SH-SY5Y (cell line): ENCODE measurements at regions not wholly inside any gene's neighbourhood (a gene's known extent, or its start where the extent isn't known, plus 50 kb on each side); places are given as distances from the start of the nearest gene placed in this dataset.

Experiments used
- GATA2 ChIP-seq: IDR thresholded peaks from 2 replicates; pipeline ENCODE4 v1.6.1; 2011; ENCODE audit warnings: mild to moderate bottlenecking, low read depth, low read length
- GATA3 ChIP-seq: IDR thresholded peaks from 2 replicates; pipeline ENCODE4 v1.6.1; 2011; ENCODE audit warnings: low read depth, mild to moderate bottlenecking, low read length, moderate library complexity

DNA sequence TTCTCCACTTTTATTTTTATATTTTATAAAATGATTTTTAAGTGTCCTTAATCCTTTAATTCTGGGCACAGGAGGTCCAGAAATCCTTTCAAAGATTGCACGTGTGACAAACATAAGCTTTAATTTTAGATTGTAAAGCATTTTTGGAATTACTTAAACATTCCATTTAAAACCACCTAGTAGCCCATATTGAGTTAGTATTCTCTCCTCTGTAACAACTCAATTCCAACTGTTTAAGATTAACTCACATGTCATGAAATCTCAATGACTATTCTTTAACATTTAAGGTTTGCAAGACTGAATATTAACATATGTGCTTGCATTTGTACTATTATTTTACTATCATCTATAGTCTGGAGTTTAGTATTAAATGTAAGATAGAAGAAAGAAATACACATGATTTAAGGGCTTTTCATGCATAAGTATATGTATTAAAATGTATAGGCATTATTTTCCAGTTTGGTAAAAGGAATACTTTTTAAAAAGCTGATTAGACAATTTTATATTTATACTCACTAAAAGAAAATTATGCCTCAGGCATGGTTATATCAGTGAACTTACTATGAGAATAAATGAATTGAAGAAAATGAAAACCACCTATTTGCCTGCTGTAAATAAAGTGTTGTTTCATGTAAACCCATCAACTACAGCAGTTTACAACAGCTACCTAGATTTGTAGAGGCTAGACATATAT, 776.9 kb downstream of the SLC6A15 start:
- TF ChIP-seq GATA3: no peak
- TF ChIP-seq GATA2: no peak
